Mesenchymal stem cell (in vitro differentiated cells and primary cell): ENCODE measurements at regions not wholly inside any gene's neighbourhood (a gene's known extent, or its start where the extent isn't known, plus 50 kb on each side); places are given as distances from the start of the nearest gene placed in this dataset.

ENCODE experiments used
- DNase-seq: peaks from one replicate; pipeline ENCODE4 v3.0.0-alpha.2; 2013
- H2AFZ ChIP-seq: one replicate; pipeline ENCODE4 v1.6.1; 2013; ENCODE audit warnings: low read depth, mild to moderate bottlenecking, control low read depth, inconsistent platforms, low read length, moderate library complexity
- H2AK5ac ChIP-seq: 2 replicates; pipeline ENCODE4 v1.6.1; 2013; ENCODE audit warnings: low read length, moderate library complexity, mild to moderate bottlenecking, inconsistent platforms; ENCODE audit not compliant: severe bottlenecking
- H2BK120ac ChIP-seq: one replicate; pipeline ENCODE4 v1.6.1; 2013; ENCODE audit warnings: low read depth, mild to moderate bottlenecking, inconsistent platforms, low read length, moderate library complexity
- H2BK12ac ChIP-seq, 2 experiments: one replicate each; pipeline ENCODE4 v1.6.1; 2013; ENCODE audit warnings: inconsistent platforms in 2 of 2, low read length in 2 of 2, mild to moderate bottlenecking in 2 of 2, moderate library complexity in 2 of 2, control low read depth in 1 of 2
- H2BK15ac ChIP-seq: one replicate; pipeline ENCODE4 v1.6.1; 2013; ENCODE audit warnings: mild to moderate bottlenecking, low read depth, inconsistent platforms; ENCODE audit not compliant: poor library complexity, severe bottlenecking
- H2BK5ac ChIP-seq: 2 replicates; pipeline ENCODE4 v1.6.1; 2013; ENCODE audit warnings: low read depth, mild to moderate bottlenecking, low read length, control low read depth, inconsistent platforms; ENCODE audit not compliant: poor library complexity, severe bottlenecking
- H3K14ac ChIP-seq, 2 experiments: one replicate each; pipeline ENCODE4 v1.6.1; 2013; ENCODE audit warnings: inconsistent platforms in 2 of 2, low read length in 2 of 2, control low read depth in 1 of 2, mild to moderate bottlenecking in 1 of 2, moderate library complexity in 1 of 2
- H3K18ac ChIP-seq, 2 experiments: one replicate each; pipeline ENCODE4 v1.6.1; 2013; ENCODE audit warnings: inconsistent platforms in 2 of 2, low read length in 2 of 2, control low read depth in 1 of 2, low read depth in 1 of 2, mild to moderate bottlenecking in 1 of 2
- H3K23ac ChIP-seq, 2 experiments: one replicate each; pipeline ENCODE4 v1.6.1; 2013; ENCODE audit warnings: inconsistent platforms in 2 of 2, low read length in 2 of 2, mild to moderate bottlenecking in 2 of 2, moderate library complexity in 2 of 2, control low read depth in 1 of 2
- H3K27ac ChIP-seq: 2 replicates; pipeline ENCODE4 v1.5.1; 2013; ENCODE audit warnings: mild to moderate bottlenecking, moderate library complexity, low read length, control low read depth, inconsistent platforms; ENCODE audit not compliant: poor library complexity, severe bottlenecking
- H3K27me3 ChIP-seq, 2 experiments: 2 replicates each; pipeline versions ENCODE4 v1.6.1 to v1.7.0; 2013; ENCODE audit warnings: low read length in 2 of 2, mild to moderate bottlenecking in 2 of 2, moderate library complexity in 2 of 2, control low read depth in 1 of 2, inconsistent platforms in 1 of 2; ENCODE audit not compliant: control insufficient read depth in 1 of 2, insufficient read depth in 1 of 2
- H3K36me3 ChIP-seq, 2 experiments: 2 replicates each; pipeline versions ENCODE4 v1.6.1 to v1.7.0; 2013; ENCODE audit warnings: low read length in 2 of 2, control low read depth in 1 of 2, inconsistent platforms in 1 of 2, low read depth in 1 of 2, mild to moderate bottlenecking in 1 of 2; ENCODE audit not compliant: insufficient read depth in 2 of 2, control insufficient read depth in 1 of 2
- H3K4ac ChIP-seq, 2 experiments: one replicate each; pipeline ENCODE4 v1.6.1; 2013; ENCODE audit warnings: inconsistent platforms in 2 of 2, low read length in 2 of 2, mild to moderate bottlenecking in 2 of 2, moderate library complexity in 2 of 2, control low read depth in 1 of 2, low read depth in 1 of 2
- H3K4me1 ChIP-seq: 2 replicates; pipeline ENCODE4 v1.6.1; 2013; ENCODE audit warnings: low read depth, low read length, control low read depth; ENCODE audit not compliant: control insufficient read depth, insufficient read depth
- H3K4me2 ChIP-seq: 2 replicates; pipeline ENCODE4 v1.6.1; 2013; ENCODE audit warnings: low read length, mild to moderate bottlenecking, inconsistent platforms; ENCODE audit not compliant: poor library complexity, severe bottlenecking
- H3K4me3 ChIP-seq, 2 experiments: 2 replicates each; pipeline versions ENCODE4 v1.5.1 to v1.7.0; 2013; ENCODE audit warnings: low read length in 2 of 2, mild to moderate bottlenecking in 2 of 2, control low read depth in 1 of 2, low read depth in 1 of 2; ENCODE audit not compliant: insufficient read depth in 1 of 2
- H3K79me1 ChIP-seq: replicated peaks from 2 replicates; pipeline ENCODE4 v1.6.1; 2013; ENCODE audit warnings: mild to moderate bottlenecking, control low read depth, low read length, inconsistent platforms; ENCODE audit not compliant: poor library complexity, severe bottlenecking
- H3K9ac ChIP-seq: 2 replicates; pipeline ENCODE4 v1.7.0; 2013; ENCODE audit warnings: mild to moderate bottlenecking, low read length, moderate library complexity
- H3K9me3 ChIP-seq: 2 replicates; pipeline ENCODE4 v1.7.0; 2013; ENCODE audit warnings: mild to moderate bottlenecking, low read length; ENCODE audit not compliant: control insufficient read depth
- H4K8ac ChIP-seq: one replicate; pipeline ENCODE4 v1.6.1; 2013; ENCODE audit warnings: inconsistent platforms, mild to moderate bottlenecking, low read length, moderate library complexity
- H4K91ac ChIP-seq: one replicate; pipeline ENCODE4 v1.6.1; 2013; ENCODE audit warnings: mild to moderate bottlenecking, low read length, inconsistent platforms
- WGBS: methylation state at CpG from one replicate; pipeline ENCODE4 v1.1.7; 2013; ENCODE audit warnings: mixed read lengths; 5-methylcytosine and 5-hydroxymethylcytosine counted together

DNA sequence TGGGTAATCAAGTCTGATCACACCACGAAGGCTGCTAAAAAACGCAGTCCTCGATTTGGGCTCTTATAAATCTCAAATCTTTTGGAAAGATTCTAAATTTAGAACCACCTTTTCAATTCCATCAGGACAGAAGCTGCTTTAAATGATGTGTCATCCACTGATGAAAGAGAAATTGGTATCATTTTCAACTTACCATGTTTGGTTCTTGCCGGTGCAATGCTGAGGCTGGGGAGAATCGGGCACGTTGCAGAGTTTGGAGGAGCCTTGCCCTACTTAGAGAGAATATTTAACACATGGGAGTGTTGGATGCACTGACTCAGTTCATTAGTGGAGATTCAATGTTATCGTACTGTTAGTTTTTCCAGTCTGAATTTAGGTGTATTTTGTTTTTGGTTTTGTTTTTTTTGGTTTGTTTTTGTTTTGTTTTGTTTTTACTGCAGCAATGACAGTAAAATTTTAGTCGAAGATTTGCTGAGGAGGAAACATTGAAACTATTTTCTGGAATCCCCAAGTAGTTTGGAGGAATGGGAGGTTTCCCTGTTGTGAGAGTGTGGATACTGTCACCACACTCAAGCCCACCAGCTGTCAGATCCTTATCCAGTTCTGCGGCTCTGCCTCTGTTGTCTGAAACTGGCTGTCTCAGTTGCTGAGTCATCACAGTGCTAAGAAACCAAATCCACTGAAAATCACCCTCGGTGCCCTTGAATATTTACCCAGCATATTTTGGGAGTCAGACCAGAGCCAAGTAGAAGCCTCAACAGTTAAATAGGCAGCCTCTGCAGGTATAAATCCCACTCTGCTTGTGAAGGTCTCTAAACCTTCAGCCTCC is 497.0 kb downstream of the BTBD3 start:
- H2AFZ ChIP-seq, result no peak overlapping the region
- no peak overlapping the region for H3K27ac ChIP-seq
- H2BK12ac ChIP-seq, result no peak overlapping the region
- H3K27me3 ChIP-seq, result no peaks in the 10 kb centered on the region
- 66% methylated on average over 10 of the region's 10 CpGs for WGBS
- no peaks in the 10 kb centered on the region for H3K79me1 ChIP-seq
- no peak overlapping the region for H4K8ac ChIP-seq
- no peak overlapping the region for H3K4ac ChIP-seq
- no peak overlapping the region for H4K91ac ChIP-seq
- no peak overlapping the region for H2AK5ac ChIP-seq
- no peak for DNase-seq
- H3K9ac ChIP-seq, result no peak overlapping the region
- no peak overlapping the region for H2BK120ac ChIP-seq
- H3K14ac ChIP-seq, result no peak overlapping the region
- H3K36me3 ChIP-seq, result no peaks in the 10 kb centered on the region
- H3K9me3 ChIP-seq, result peaks cover 17% of the 10 kb centered on the region
- H3K18ac ChIP-seq, result no peak overlapping the region
- H2BK5ac ChIP-seq, result no peak overlapping the region
- H3K4me1 ChIP-seq, result no peaks in the 10 kb centered on the region
- no peak overlapping the region for H2BK15ac ChIP-seq
- H3K4me2 ChIP-seq, result no peak overlapping the region
- no peak overlapping the region for H3K23ac ChIP-seq
- no peak overlapping the region for H3K4me3 ChIP-seq

DNA sequence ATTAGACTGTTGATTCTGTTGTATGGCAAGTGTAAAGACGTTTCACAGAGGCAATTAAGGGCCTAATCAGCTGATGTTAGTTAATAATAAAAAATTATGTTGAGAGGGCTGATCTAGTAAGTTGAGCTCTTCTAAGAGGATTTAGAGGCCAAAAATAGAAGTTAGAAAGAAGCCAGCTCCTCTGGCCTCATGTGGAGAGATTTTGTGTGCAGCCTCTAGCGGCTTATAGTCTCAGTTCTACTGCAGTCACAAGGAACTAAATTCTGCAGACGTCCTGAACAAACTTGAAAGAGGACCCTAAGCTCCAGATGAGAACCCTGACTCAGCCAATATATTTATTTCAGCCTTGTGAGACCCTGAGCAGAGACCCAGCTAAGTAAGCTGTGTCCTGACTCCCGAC is 498.6 kb downstream of the BTBD3 start:
- H3K79me1 ChIP-seq, result no peaks in the 10 kb centered on the region

DNA sequence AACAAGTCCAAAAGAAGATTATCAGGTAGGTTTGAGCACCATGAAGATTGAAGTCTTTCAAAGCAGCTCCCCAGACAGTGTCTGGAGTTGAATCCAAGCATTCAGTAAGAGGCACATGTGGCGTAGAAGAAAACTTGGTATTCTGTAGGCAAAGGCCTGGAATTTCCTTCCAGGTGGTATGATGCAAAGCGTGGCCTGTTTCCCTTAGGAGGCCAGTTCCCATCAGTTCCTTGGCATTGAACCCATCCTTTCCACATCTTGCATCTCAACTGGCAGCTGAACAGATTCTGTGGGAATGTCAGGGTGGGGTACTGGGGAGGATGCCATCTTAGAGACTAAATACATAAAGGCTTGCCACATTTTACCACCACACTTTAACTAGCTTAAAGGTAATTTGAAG is 516.0 kb downstream of the BTBD3 start:
- Histone ChIP-seq H3K27me3 (no peaks in the 10 kb centered on the region), H4K8ac (no peak overlapping the region), H2BK120ac (no peak overlapping the region), H3K9me3 (peaks cover 11% of the 10 kb centered on the region), H3K14ac (no peak overlapping the region), H3K4me3 (no peak overlapping the region), H3K4me2 (no peak overlapping the region), H2BK12ac (no peak overlapping the region), H2BK15ac (no peak overlapping the region), H3K23ac (no peak overlapping the region), H3K79me1 (no peaks in the 10 kb centered on the region), H2AFZ (no peak overlapping the region), H3K18ac (no peak overlapping the region), H4K91ac (no peak overlapping the region), H3K27ac (no peak overlapping the region), H2AK5ac (no peak overlapping the region), H2BK5ac (no peak overlapping the region), H3K4ac (no peak overlapping the region), H3K9ac (no peak overlapping the region), H3K36me3 (no peaks in the 10 kb centered on the region), H3K4me1 (no peaks in the 10 kb centered on the region)
- WGBS, result 47% methylated on average over 2 of the region's 2 CpGs
- no peak for DNase-seq

More for the DNA sequence above, 498.6 kb downstream of the BTBD3 start:
- H2BK120ac ChIP-seq, result no peak overlapping the region
- WGBS, result 60% methylated on average over 4 of the region's 4 CpGs
- H3K4me3 ChIP-seq, result no peak overlapping the region
- no peak overlapping the region for H3K18ac ChIP-seq
- H2BK12ac ChIP-seq, result no peak overlapping the region
- H3K9me3 ChIP-seq, result peaks cover 10% of the 10 kb centered on the region
- H4K8ac ChIP-seq, result no peak overlapping the region
- no peaks in the 10 kb centered on the region for H3K27me3 ChIP-seq
- no peak overlapping the region for H3K23ac ChIP-seq
- H3K9ac ChIP-seq, result no peak overlapping the region
- no peak overlapping the region for H3K14ac ChIP-seq
- no peaks in the 10 kb centered on the region for H3K36me3 ChIP-seq
- no peak for DNase-seq
- no peak overlapping the region for H2AK5ac ChIP-seq
- no peak overlapping the region for H3K27ac ChIP-seq
- H3K4ac ChIP-seq, result no peak overlapping the region
- no peak overlapping the region for H4K91ac ChIP-seq
- no peaks in the 10 kb centered on the region for H3K4me1 ChIP-seq
- H3K4me2 ChIP-seq, result no peak overlapping the region
- no peak overlapping the region for H2BK5ac ChIP-seq
- no peak overlapping the region for H2BK15ac ChIP-seq
- no peak overlapping the region for H2AFZ ChIP-seq

DNA sequence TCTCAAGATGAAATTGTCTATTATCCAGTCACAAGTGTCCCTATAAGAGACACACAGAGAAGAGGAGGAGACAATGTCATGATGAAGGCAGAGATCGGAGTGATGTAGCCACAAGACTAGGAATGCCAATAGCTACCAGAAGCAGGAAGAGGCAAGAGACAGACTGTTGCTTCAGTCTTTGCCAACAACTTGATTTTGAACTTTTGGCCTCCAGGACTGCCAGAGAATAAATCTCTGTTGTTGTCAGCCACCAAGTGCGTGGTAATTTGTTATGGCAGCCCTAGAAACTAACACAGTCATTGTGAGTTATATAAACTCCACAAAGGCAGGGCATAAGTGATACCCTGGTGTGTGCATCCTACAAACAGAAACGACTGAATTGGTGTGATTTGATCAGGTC is 517.0 kb downstream of the BTBD3 start:
- H3K23ac ChIP-seq, result no peak overlapping the region

More for the DNA sequence above, 517.0 kb downstream of the BTBD3 start:
- H3K18ac ChIP-seq, result no peak overlapping the region
- no peak overlapping the region for H2BK120ac ChIP-seq
- H3K4me3 ChIP-seq, result no peak overlapping the region
- no peak for DNase-seq
- H4K8ac ChIP-seq, result no peak overlapping the region
- H2AK5ac ChIP-seq, result no peak overlapping the region
- H3K14ac ChIP-seq, result no peak overlapping the region
- H4K91ac ChIP-seq, result no peak overlapping the region
- no peak overlapping the region for H2BK15ac ChIP-seq
- H3K79me1 ChIP-seq, result no peaks in the 10 kb centered on the region
- no peak overlapping the region for H2AFZ ChIP-seq
- WGBS, result 41% methylated on average over 3 of the region's 3 CpGs
- H2BK5ac ChIP-seq, result no peak overlapping the region
- no peak overlapping the region for H3K4ac ChIP-seq
- no peak overlapping the region for H2BK12ac ChIP-seq
- no peaks in the 10 kb centered on the region for H3K36me3 ChIP-seq
- H3K4me1 ChIP-seq, result no peaks in the 10 kb centered on the region
- no peak overlapping the region for H3K9ac ChIP-seq
- H3K27me3 ChIP-seq, result no peaks in the 10 kb centered on the region
- no peak overlapping the region for H3K4me2 ChIP-seq
- H3K27ac ChIP-seq, result no peak overlapping the region
- H3K9me3 ChIP-seq, result peaks cover 14% of the 10 kb centered on the region
